GM12873 (cell line): ENCODE measurements at regions not wholly inside any gene's neighbourhood (a gene's known extent, or its start where the extent isn't known, plus 50 kb on each side); places are given as distances from the start of the nearest gene placed in this dataset.

Experiments used
- CTCF ChIP-seq: IDR thresholded peaks from 2 replicates; pipeline ENCODE4 v1.5.1; 2012; ENCODE audit warnings: low read depth, mild to moderate bottlenecking, moderate library complexity, low read length, control low read depth; ENCODE audit not compliant: insufficient read depth; ENCODE audit errors: missing control alignments

DNA sequence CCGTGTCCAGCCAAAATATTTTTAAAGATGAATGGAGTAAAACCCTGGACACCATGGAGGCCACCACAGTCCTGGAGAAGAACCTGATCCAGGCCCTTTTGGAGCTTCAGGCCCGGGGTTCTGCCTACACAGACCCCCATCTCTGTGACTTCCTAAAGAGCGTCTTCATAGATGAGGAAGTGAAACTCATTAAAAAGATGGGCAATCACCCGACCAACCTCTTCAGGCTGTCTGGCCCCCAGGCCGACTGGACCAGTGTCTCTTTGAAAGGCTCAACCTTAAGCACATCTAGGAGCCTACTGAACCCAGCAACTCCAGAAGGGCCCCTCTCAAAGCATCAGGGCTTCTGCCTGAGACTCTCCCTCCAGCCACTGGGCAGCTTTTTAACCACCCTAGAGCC is 107.9 kb upstream of the FAM174B start:
- TF ChIP-seq CTCF: no peak

DNA sequence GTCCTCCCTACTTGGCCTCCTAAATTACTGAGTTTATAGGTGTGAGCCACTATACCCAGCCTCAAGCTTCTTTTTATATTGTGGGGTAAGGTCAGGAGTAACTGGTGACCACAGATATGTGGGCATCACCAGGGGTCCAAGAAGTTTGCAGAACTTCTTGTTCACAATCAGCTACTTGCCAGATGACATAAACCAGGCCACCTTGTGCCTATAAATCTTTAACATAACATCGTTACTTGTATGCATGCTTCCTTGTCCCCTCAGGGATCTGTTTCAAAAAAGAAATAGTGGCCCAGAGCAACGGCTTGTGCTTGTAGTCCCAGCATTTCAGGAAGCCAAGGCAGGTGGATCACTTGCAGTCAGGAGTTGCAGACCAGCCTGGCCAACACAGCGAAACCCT is 115.1 kb upstream of the FAM174B start:
- TF ChIP-seq CTCF: no peak

DNA sequence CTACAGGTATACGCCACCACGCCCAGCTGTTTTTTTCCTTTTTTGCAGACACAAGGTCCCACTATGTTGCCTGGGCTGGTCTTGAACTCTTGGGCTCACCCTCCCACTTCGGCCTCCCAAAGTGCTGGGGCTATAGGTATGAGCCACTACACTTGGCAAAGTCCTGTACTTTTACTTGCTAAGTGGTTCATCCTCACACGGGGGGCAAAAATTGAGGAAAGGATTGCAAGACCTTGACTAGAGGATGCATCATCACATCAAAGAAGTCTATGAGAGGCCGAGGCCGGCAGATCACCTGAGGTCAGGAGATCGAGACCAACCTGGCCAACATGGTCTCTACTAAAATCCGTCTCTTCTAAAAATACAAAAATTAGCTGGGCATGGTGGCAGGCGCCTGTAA is 116.5 kb upstream of the FAM174B start:
- no peak for TF ChIP-seq CTCF

- TF ChIP-seq CTCF: no peak
Measured at GRCh38 chr15:92772626-92773244, 117.2 kb upstream of the FAM174B start.

DNA sequence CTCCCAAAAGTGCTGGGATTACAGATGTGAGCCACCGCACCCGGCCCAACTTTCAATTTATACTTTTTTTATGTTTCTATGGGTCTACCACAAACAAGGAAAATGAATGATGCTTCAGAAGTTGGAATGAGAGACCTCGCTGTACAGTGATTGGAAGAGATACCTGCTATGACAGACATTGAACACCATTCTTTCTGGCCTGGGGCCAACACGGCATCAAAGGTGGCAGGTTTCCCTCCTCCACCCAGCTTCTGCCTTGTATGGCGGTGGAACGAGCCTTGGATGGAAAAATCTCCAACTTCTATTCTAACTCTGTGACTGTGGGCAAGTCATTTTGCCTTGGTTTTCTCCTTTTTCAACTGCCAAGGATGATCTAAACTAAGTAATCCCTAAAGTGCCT is 117.8 kb upstream of the FAM174B start:
- no peak for TF ChIP-seq CTCF

GRCh38 chr15:92779874-92780273 is 120.2 kb upstream of the CHD2 start:
- TF ChIP-seq CTCF: no peak

DNA sequence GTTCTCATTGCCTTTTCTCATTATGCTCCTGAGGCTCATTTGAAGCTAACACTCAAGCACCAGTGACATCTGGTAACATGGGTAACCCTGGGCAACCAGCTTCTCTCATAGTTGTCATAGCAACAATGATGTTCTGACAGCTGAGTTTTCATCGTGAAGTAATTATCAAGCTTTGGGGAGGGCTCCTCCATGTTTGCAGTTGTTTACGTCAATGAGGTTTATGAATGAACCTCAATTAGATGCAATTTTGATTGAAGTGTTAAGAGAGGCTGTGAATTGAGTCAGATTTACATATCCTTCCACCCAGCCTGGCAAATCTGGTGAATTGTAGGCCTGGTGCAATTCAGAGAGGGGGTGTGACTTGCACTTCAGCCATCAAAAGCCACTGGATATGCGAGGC is 119.3 kb upstream of the CHD2 start:
- TF ChIP-seq CTCF: no peak

- TF ChIP-seq CTCF: no peak
Measured at GRCh38 chr15:92781925-92782453, 118.1 kb upstream of the CHD2 start.
